Esophagus muscularis mucosa (tissue), 3 donors: ENCODE measurements at regions not wholly inside any gene's neighbourhood (a gene's known extent, or its start where the extent isn't known, plus 50 kb on each side); places are given as distances from the start of the nearest gene placed in this dataset.

Experiments
- POLR2A ChIP-seq: fragments of 450-650 bp; IDR thresholded peaks from one replicate; pipeline ENCODE4 v1.6.1; 2017; ENCODE audit warnings: antibody characterized with exemption, moderate library complexity, mild to moderate bottlenecking, low read depth
- TF ChIP-seq, protein P1 (sequence below), 3 experiments: fragments of 200-600 bp in 2 of 3; fragments of 450-650 bp in 1 of 3; sonication (generic) in 2 of 3; IDR thresholded peaks; one replicate each; pipeline ENCODE4 v1.5.1; 2017 to 2019; ENCODE audit warnings: antibody characterized with exemption in 3 of 3, mild to moderate bottlenecking in 2 of 3, moderate library complexity in 1 of 3

GRCh38 chr5:110852541-110852940 lies 113.7 kb downstream of the SLC25A46 start:
- TF ChIP-seq POLR2A, result no peak
- TF ChIP-seq, protein P1, sequence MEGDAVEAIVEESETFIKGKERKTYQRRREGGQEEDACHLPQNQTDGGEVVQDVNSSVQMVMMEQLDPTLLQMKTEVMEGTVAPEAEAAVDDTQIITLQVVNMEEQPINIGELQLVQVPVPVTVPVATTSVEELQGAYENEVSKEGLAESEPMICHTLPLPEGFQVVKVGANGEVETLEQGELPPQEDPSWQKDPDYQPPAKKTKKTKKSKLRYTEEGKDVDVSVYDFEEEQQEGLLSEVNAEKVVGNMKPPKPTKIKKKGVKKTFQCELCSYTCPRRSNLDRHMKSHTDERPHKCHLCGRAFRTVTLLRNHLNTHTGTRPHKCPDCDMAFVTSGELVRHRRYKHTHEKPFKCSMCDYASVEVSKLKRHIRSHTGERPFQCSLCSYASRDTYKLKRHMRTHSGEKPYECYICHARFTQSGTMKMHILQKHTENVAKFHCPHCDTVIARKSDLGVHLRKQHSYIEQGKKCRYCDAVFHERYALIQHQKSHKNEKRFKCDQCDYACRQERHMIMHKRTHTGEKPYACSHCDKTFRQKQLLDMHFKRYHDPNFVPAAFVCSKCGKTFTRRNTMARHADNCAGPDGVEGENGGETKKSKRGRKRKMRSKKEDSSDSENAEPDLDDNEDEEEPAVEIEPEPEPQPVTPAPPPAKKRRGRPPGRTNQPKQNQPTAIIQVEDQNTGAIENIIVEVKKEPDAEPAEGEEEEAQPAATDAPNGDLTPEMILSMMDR (IDR thresholded peaks at IDR 0.05), result no peak
